ENCODE measurements at regions not wholly inside any gene's neighbourhood (a gene's known extent, or its start where the extent isn't known, plus 50 kb on each side); places are given as distances from the start of the nearest gene placed in this dataset.

GRCh38 chr5:33291216-33292000 is 149.4 kb upstream of the TARS1 start:
- TF ChIP-seq CTCF (conservative IDR thresholded peaks at IDR 0.05; ENCODE audit: control insufficient read depth, insufficient read depth, low read depth, low read length): no peak
- H3K4me3 ChIP-seq (ENCODE audit: control insufficient read depth, low read depth, low read length): no peak overlapping the region
- no peak for DNase-seq (ENCODE audit: low read depth)

- H3K4me3 ChIP-seq (ENCODE audit: control insufficient read depth, low read depth, low read length): no peak overlapping the region
- DNase-seq (ENCODE audit: low read depth): no peak
- TF ChIP-seq CTCF (conservative IDR thresholded peaks at IDR 0.05; ENCODE audit: control insufficient read depth, insufficient read depth, low read depth, low read length): no peak
These were observed 143.0 kb upstream of the TARS1 start for GRCh38 chr5:33297760-33298216.

GRCh38 chr5:33299621-33300208 is 141.1 kb upstream of the TARS1 start:
- no peak overlapping the region for H3K4me3 ChIP-seq (ENCODE audit: control insufficient read depth, low read depth, low read length)
- TF ChIP-seq CTCF (conservative IDR thresholded peaks at IDR 0.05; ENCODE audit: control insufficient read depth, insufficient read depth, low read depth, low read length): peak; percentile 54
- peak; percentile 90 for DNase-seq (ENCODE audit: low read depth)

GRCh38 chr5:33300209-33300742 is 140.5 kb upstream of the TARS1 start:
- no peak overlapping the region for H3K4me3 ChIP-seq (ENCODE audit: control insufficient read depth, low read depth, low read length)
- no peak for TF ChIP-seq CTCF (conservative IDR thresholded peaks at IDR 0.05; ENCODE audit: control insufficient read depth, insufficient read depth, low read depth, low read length)
- peak; percentile 48 for DNase-seq (ENCODE audit: low read depth)

- no peak for TF ChIP-seq CTCF (conservative IDR thresholded peaks at IDR 0.05; ENCODE audit: control insufficient read depth, insufficient read depth, low read depth, low read length)
- DNase-seq (ENCODE audit: low read depth): no peak
- no peak overlapping the region for H3K4me3 ChIP-seq (ENCODE audit: control insufficient read depth, low read depth, low read length)
These were observed 137.1 kb upstream of the TARS1 start for GRCh38 chr5:33303579-33304095.

- H3K4me3 ChIP-seq (ENCODE audit: control insufficient read depth, low read depth, low read length): no peak overlapping the region
- no peak for TF ChIP-seq CTCF (conservative IDR thresholded peaks at IDR 0.05; ENCODE audit: control insufficient read depth, insufficient read depth, low read depth, low read length)
- no peak for DNase-seq (ENCODE audit: low read depth)
These were observed 136.2 kb upstream of the TARS1 start for GRCh38 chr5:33304601-33305000.

All from fibroblast of mammary gland (primary cell).